Cardiac muscle cell (in vitro differentiated cells and primary cell): ENCODE measurements at regions not wholly inside any gene's neighbourhood (a gene's known extent, or its start where the extent isn't known, plus 50 kb on each side); places are given as distances from the start of the nearest gene placed in this dataset.
A peak's percentile ranks its signal among the peaks of the same experiment; 100 is the strongest.

ENCODE experiments used
- DNase-seq, 2 donors: peaks; one replicate each; pipeline versions ENCODE4 v3.0.0 to v3.0.0-alpha.2; 2010 to 2017; ENCODE audit warnings: low read depth in 1 of 2, low spot score in 1 of 2
- H3K27ac ChIP-seq: fragments of 200-600 bp; sonication (generic); 2 replicates; pipeline ENCODE4 v1.5.1; 2016
- H3K27me3 ChIP-seq: fragments of 200-600 bp; sonication (generic); 2 replicates; pipeline ENCODE4 v1.6.0; 2016; ENCODE audit warnings: control low read depth
- H3K36me3 ChIP-seq: fragments of 200-600 bp; sonication (generic); 2 replicates; pipeline ENCODE4 v1.5.1; 2016; ENCODE audit warnings: control low read depth
- H3K4me1 ChIP-seq: fragments of 200-600 bp; sonication (generic); 2 replicates; pipeline ENCODE4 v1.8.1; 2017; ENCODE audit warnings: low read depth, mild to moderate bottlenecking, mixed run types
- H3K4me3 ChIP-seq: fragments of 200-600 bp; sonication (generic); 2 replicates; pipeline ENCODE4 v1.5.1; 2016; ENCODE audit warnings: mild to moderate bottlenecking
- H3K9me3 ChIP-seq: fragments of 200-600 bp; sonication (generic); 2 replicates; pipeline ENCODE4 v1.5.1; 2017; ENCODE audit warnings: low read depth, mild to moderate bottlenecking, control low read depth
- CTCF ChIP-seq: IDR thresholded peaks from 2 replicates; pipeline ENCODE4 v1.5.1; 2012; ENCODE audit warnings: low read depth, mild to moderate bottlenecking, low read length

GRCh38 chr11:97738751-97739150, 1282.0 kb upstream of the CNTN5 start:
- TF ChIP-seq CTCF: no peak
- Histone ChIP-seq H3K27me3 (no peaks in the 10 kb centered on the region), H3K9me3 (no peaks in the 10 kb centered on the region), H3K4me3 (no peak overlapping the region), H3K36me3 (no peaks in the 10 kb centered on the region), H3K27ac (no peak overlapping the region), H3K4me1 (no peaks in the 10 kb centered on the region)
- DNase-seq: peak in 1 of 2 donors; percentile 58

DNA sequence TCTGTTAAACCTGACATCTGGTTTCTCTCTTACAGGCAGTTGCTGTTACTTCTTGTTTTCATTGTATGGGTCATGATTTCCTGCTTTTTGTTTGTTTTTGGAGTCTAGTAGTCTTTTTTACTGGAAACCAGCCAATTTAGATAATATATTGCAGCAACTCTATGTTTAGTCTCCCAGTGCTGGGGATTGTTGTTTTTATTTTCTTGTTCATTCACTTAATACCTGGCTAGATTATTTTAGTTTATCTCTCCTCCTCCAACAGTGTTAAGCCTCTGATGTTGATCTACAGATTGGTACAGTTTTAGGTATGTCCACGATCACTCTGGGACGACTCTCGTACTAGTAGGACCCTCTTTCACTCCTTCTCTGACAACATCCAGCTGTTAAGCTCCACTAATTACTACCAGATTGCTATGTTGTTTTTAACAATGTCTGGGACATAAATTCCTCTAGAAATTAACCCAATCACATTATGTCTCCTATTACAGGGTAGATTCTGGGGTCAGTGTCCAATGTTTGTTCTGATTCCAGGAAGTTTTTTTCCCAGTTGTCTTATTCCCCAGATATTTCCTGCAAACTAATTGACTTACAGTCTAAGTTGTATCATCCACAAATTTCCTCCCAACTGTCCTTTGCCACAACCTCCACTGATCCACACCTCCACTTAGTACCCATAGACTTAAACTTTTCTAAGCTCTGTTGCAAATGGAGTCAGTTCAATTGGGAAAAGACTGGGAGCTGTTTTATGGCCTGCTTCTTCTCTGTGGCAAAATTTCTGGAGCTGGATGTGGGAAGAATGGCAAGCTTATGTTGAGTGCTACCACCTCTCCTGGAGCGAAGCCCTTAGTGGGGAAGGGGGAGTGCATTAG, 1280.6 kb upstream of the CNTN5 start:
- Histone ChIP-seq H3K9me3 (no peaks in the 10 kb centered on the region), H3K4me3 (no peak overlapping the region), H3K36me3 (no peaks in the 10 kb centered on the region), H3K27ac (no peak overlapping the region), H3K4me1 (no peaks in the 10 kb centered on the region), H3K27me3 (no peaks in the 10 kb centered on the region)
- DNase-seq: peak in 1 of 2 donors; percentile 94
- no peak for TF ChIP-seq CTCF

- H3K27me3 ChIP-seq: no peaks in the 10 kb centered on the region
- H3K4me1 ChIP-seq: no peaks in the 10 kb centered on the region
- no peak overlapping the region for H3K4me3 ChIP-seq
- no peak overlapping the region for H3K27ac ChIP-seq
- no peak for TF ChIP-seq CTCF
- peak in 1 of 2 donors; percentile 64 for DNase-seq
- H3K36me3 ChIP-seq: no peaks in the 10 kb centered on the region
- no peaks in the 10 kb centered on the region for H3K9me3 ChIP-seq
Measured at GRCh38 chr11:97740801-97741151, 1280.0 kb upstream of the CNTN5 start.

DNA sequence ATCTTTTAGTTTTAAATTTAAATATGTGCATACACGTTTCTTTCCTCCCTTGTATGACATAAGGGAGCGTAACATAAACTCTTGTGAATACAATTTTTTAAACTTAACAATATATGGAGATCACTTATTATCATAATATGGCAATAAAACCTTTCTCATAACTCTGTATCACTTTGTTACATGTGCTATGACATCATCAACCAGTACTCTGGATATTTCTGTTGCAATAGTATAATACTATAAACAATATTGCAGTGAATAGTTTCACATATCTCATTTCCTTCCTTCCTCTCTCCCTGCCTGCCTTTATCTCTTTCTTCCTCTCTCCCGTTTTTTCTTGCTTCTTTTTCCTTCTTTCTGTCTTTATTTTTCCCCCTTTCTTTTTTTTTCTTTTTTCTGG, 1278.0 kb upstream of the CNTN5 start:
- Histone ChIP-seq H3K36me3 (no peaks in the 10 kb centered on the region), H3K4me3 (no peak overlapping the region), H3K4me1 (no peaks in the 10 kb centered on the region), H3K27me3 (no peaks in the 10 kb centered on the region), H3K27ac (no peak overlapping the region), H3K9me3 (no peaks in the 10 kb centered on the region)
- peak in 1 of 2 donors; percentile 42 for DNase-seq
- no peak for TF ChIP-seq CTCF

DNA sequence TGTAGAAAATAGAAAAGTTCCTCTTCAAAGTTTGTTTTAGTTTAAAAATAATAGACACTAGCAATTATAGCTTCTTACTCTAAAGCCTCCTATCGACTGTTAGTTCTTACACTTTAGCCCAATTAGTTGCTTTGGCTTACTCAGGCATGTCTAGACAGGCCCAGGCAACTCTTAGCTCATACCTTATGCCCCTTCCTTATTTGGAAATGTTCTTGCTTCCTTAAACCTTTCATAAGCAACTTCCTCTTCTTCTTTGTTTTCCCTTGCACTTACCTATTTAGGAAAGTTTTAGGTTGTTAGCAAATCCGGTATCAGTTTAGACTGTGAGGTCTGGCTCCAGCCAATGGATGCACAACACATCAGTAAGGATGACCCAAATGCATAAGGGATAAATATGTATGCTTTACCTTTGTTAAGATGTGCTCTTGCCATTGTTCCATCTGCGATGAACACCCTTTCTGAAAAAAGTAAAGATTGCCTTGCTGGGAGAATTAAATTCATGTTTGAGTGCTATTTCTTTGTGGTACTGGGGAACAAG, 1277.5 kb upstream of the CNTN5 start:
- Histone ChIP-seq H3K4me1 (no peaks in the 10 kb centered on the region), H3K9me3 (no peaks in the 10 kb centered on the region), H3K4me3 (no peak overlapping the region), H3K36me3 (no peaks in the 10 kb centered on the region), H3K27ac (no peak overlapping the region), H3K27me3 (no peaks in the 10 kb centered on the region)
- peak in 1 of 2 donors; percentile 50 for DNase-seq
- TF ChIP-seq CTCF: no peak
